Motor neuron (in vitro differentiated cells): ENCODE measurements at regions not wholly inside any gene's neighbourhood (a gene's known extent, or its start where the extent isn't known, plus 50 kb on each side); places are given as distances from the start of the nearest gene placed in this dataset.

Experiments used
- ATAC-seq, 8 experiments: fragments of 200-7000 bp; cut with Tn5 transposase; replicated peaks in 6 of 8; 2 replicates each; pipeline ENCODE4 v1.8.0; 2021; ENCODE audit warnings: mild to moderate bottlenecking in 8 of 8, moderate library complexity in 8 of 8
- H3K27ac ChIP-seq, 2 donors: fragments of 250-450 bp; sonication (Bioruptor Pico); 2 replicates each; pipeline ENCODE4 v1.9.0; 2021; ENCODE audit warnings: antibody characterized with exemption in 2 of 2, mild to moderate bottlenecking in 2 of 2, moderate library complexity in 1 of 2
- H3K4me1 ChIP-seq, 2 donors: fragments of 250-450 bp; sonication (Bioruptor Pico); replicated peaks in 1 of 2; 2 replicates each; pipeline ENCODE4 v1.6.1; 2021; ENCODE audit warnings: antibody characterized with exemption in 2 of 2, mild to moderate bottlenecking in 2 of 2, moderate library complexity in 1 of 2
- H3K4me3 ChIP-seq, 5 donors: fragments of 250-450 bp; sonication (Bioruptor Pico); 2 replicates each; pipeline ENCODE4 v1.9.0; 2021; ENCODE audit warnings: antibody characterized with exemption in 5 of 5, mild to moderate bottlenecking in 5 of 5, moderate library complexity in 4 of 5
- WGBS, 10 experiments: fragments of 450-650 bp; shearing (Covaris generic); methylation state at CpG; one replicate each; pipeline ENCODE4 v1.0.0; 2022; 5-methylcytosine and 5-hydroxymethylcytosine counted together
- in situ Hi-C, 9 experiments: fragments of 400-800 bp; cut with MboI; loops; one replicate each; pipeline ENCODE4 v1.15.0; 2021; ENCODE audit warnings: low sequenced_read_pairs in 9 of 9, low pct_unique_long_range_greater_than_20kb in 2 of 9; ENCODE audit not compliant: unreplicated experiment in 9 of 9

DNA sequence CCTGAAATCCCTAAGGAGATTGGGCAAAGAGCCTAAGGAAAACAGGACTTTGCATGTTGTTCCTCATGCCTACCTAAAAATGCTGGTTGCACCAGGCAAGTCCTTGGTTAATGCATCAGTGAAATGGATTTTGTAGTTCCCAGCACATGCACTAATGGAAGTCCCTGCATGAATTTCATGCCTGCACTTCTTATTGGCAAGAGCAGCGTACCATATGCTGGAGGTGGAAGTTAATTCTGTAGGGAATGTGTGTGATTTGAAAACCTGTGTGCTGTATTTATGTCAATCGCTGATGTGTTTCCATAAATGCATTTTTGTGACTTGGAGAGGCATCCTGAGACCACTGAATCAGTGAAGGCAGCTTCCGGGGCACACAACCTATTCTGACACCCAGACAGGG lies 140.3 kb upstream of the MTNR1B start:
- WGBS, 10 experiments: 24 to 100% (median 89%) methylated on average over 1 to 3 of the region's 3 CpGs; no CpG with 5 or more reads in 3 of the 10 experiments
- no peak overlapping the region for H3K4me3 ChIP-seq
- H3K4me1 ChIP-seq: peaks cover 44 to 48% of the 10 kb centered on the region in 2 donors
- no peak for ATAC-seq
- in situ Hi-C loops: no loop called here
- peak overlapping the region; percentile 90 to 91 for H3K27ac ChIP-seq

GRCh38 chr11:92829671-92830070 lies 139.8 kb upstream of the MTNR1B start:
- ATAC-seq: no peak
- in situ Hi-C loops: no loop called here
- Histone ChIP-seq H3K4me3 (no peak overlapping the region), H3K27ac (peak overlapping the region; percentile 90 to 91), H3K4me1 (peaks cover 44 to 48% of the 10 kb centered on the region in 2 donors)

DNA sequence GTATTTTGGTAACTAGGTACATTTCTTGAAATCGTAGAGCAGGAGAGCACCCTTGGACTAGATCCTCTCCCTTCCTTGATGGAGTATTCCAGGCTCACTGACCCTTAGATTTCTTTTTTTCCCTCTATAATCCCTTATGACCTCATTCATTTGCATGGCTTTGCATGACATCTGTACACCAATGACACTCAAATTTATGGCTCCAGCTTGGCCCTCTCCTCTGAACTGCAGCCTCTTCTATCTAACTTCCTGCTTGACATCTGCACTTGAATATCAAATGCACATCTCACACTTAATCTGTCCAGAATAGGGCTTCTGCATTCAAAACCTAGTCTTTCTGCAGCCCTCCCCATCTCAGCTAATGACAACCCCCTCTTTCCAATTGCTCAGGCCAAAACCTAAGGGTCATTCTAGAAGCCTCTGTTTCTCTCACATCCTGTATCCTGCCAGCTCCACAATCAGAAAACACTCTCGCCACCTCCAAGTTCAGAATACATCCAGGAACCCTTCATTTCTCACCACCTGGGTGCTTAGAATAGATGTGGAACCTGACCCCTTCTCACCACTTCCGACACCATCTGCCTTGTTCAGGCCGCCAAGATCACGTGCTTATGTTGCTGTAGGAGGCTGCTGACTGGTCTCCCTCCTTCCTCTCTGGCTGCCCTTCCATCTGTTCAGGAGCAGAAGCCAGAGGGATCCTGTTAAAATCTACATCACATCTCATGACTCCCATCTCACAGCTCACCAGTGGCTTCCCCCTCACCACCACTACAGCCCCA lies 138.9 kb upstream of the MTNR1B start:
- in situ Hi-C loops: no loop called here
- peak; percentile 32 to 87 (median 71) for ATAC-seq
- Histone ChIP-seq H3K4me1 (peaks cover 44 to 48% of the 10 kb centered on the region in 2 donors), H3K27ac (peak overlapping the region; percentile 74 to 91), H3K4me3 (no peak overlapping the region)
- WGBS, 10 experiments: 2 to 100% (median 41%) methylated on average over 1 to 4 of the region's 5 CpGs

- Histone ChIP-seq H3K4me1 (peaks cover 40 to 43% of the 10 kb centered on the region in 2 donors), H3K27ac (no peak overlapping the region), H3K4me3 (no peak overlapping the region)
- no peak for ATAC-seq
- in situ Hi-C loops: no loop called here
- WGBS, 10 experiments: 10 to 100% (median 75%) methylated on average over 1 to 3 of the region's 3 CpGs
These were observed 135.0 kb upstream of the MTNR1B start for GRCh38 chr11:92834296-92835020.

DNA sequence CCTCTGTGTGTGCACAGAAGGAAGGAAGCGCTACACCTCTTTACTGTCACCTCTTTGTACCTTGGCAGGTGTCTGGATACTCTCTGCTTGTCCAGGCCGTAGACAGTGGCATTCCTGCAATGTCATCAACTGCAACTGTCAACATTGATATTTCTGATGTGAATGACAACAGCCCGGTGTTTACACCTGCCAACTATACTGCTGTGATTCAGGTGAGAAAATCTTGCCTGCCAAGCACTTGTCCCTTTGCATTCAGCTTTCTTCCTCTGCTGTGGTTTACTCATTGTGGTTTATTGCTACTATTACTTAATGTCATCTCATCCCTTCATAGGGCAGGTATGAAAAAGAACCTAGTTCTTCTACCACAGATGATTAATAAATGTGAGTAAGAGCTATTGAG lies 131.9 kb upstream of the MTNR1B start:
- H3K27ac ChIP-seq: no peak overlapping the region
- 33 to 100% (median 73%) methylated on average over 1 to 3 of the region's 3 CpGs; no CpG with 5 or more reads in 3 of the 10 experiments for WGBS, 10 experiments
- peaks cover 32 to 35% of the 10 kb centered on the region in 2 donors for H3K4me1 ChIP-seq
- no peak for ATAC-seq
- no peak overlapping the region for H3K4me3 ChIP-seq
- in situ Hi-C loops: no loop called here

DNA sequence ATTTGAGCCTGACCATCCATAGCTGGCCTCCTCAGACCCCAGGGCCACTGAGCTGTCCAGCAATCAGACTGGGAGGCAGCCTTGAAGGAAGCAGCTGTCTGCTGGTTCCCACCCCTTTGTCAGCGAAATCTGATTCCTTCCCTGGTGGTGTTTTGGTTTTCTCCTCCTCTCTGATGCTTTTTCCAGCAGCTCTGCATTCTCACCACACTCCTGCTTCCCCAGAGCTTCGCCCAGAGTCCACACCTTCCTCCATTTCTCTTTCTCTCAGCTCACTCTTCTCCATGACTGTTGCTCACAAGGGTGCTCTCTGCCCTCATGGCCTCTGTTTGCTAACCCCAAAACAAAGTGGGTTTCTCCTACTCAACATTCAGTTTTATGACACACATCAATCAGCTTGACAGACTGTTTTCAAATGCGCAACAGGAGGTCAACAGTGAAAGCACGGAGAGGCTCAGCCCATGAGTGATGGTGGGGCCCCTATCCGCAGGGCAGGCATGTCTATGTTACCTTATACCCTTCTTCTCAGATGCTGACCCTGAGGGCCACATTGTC lies 130.6 kb upstream of the MTNR1B start:
- peaks cover 38 to 44% of the 10 kb centered on the region in 2 donors for H3K4me1 ChIP-seq
- no peak overlapping the region for H3K27ac ChIP-seq
- peak in 6 of 8 experiments; percentile 17 to 96 (median 45) for ATAC-seq
- no peak overlapping the region for H3K4me3 ChIP-seq
- in situ Hi-C loops: no loop called here
- WGBS, 10 experiments: 13 to 60% (median 26%) methylated on average over 1 to 4 of the region's 5 CpGs; no CpG with 5 or more reads in 3 of the 10 experiments

- Histone ChIP-seq H3K4me3 (no peak overlapping the region), H3K4me1 (peaks cover 38 to 45% of the 10 kb centered on the region in 2 donors), H3K27ac (no peak overlapping the region)
- ATAC-seq: peak in 1 of 8 experiments; percentile 9
- in situ Hi-C loops: no loop called here
- WGBS, 10 experiments: 0 to 100% (median 60%) methylated on average over 1 to 5 of the region's 5 CpGs
These were observed 130.0 kb upstream of the MTNR1B start for GRCh38 chr11:92839450-92839849.

DNA sequence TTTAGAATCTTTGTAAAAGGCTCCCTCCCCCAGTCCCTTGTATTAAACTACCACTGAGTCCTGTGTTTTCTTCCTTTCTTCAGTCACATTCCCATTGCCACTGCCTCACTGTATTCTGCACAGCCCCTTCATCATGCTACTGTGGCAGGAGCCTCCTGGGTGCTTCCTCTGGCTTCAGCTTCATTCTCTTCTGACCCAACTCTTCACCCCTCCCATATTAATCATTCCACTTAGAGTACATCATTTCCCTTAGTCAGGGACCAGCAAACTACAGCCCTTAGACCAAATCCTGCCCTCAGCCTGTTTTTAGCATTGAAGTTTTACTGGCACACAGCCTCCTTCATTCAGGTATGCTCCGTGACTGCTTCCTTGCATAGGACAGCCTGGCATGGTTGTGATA lies 127.7 kb upstream of the MTNR1B start:
- in situ Hi-C loops: no loop called here
- Histone ChIP-seq H3K4me1 (peaks cover 47 to 63% of the 10 kb centered on the region in 2 donors), H3K4me3 (no peak overlapping the region), H3K27ac (no peak overlapping the region)
- ATAC-seq: no peak
- WGBS, 10 experiments: 40 to 100% (median 80%) methylated on average over 1 of the region's 1 CpG; no CpG with 5 or more reads in 5 of the 10 experiments

GRCh38 chr11:92843455-92843854 lies 126.0 kb upstream of the MTNR1B start:
- no peak overlapping the region for H3K27ac ChIP-seq
- no peak for ATAC-seq
- in situ Hi-C loops: no loop called here
- H3K4me1 ChIP-seq: peaks cover 48 to 69% of the 10 kb centered on the region in 2 donors
- 16 to 78% (median 48%) methylated on average over 1 to 4 of the region's 4 CpGs; no CpG with 5 or more reads in 2 of the 10 experiments for WGBS, 10 experiments
- H3K4me3 ChIP-seq: no peak overlapping the region

GRCh38 chr11:92844197-92844596 lies 125.3 kb upstream of the MTNR1B start:
- H3K27ac ChIP-seq: no peak overlapping the region
- in situ Hi-C loops: no loop called here
- ATAC-seq: no peak
- peaks cover 40 to 61% of the 10 kb centered on the region in 2 donors for H3K4me1 ChIP-seq
- no peak overlapping the region for H3K4me3 ChIP-seq
- WGBS, 10 experiments: 75 to 100% (median 98%) methylated on average over 2 to 10 of the region's 13 CpGs; no CpG with 5 or more reads in 4 of the 10 experiments

DNA sequence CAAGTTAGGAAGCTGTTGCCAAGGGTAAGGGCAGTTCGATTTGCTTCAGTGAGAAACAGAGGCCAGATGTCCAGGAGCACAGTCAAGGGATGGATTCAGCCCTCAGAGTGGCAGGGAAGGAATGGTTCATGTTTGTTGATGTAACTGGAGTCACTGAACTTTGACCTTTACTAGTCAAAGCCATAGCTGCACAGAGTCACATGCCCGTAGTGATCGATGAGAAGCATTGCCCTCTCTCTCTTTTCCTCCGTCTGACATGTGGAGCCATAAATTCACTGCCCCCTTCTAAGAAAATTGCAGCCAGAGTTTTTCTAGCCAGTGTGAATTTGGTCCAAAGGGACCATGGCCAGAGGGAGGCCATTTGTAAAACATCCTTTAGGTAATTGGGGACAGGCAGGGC lies 124.1 kb upstream of the MTNR1B start:
- H3K27ac ChIP-seq: peak overlapping the region; percentile 58 to 70
- WGBS, 10 experiments: 0 to 29% (median 10%) methylated on average over 1 to 4 of the region's 4 CpGs; no CpG with 5 or more reads in 4 of the 10 experiments
- in situ Hi-C loops: no loop called here

GRCh38 chr11:92845805-92846204 lies 123.6 kb upstream of the MTNR1B start:
- in situ Hi-C loops: no loop called here
- H3K4me3 ChIP-seq: no peak overlapping the region
- ATAC-seq: peak; percentile 41 to 91 (median 84)
- H3K4me1 ChIP-seq: peaks cover 30 to 48% of the 10 kb centered on the region in 2 donors
- WGBS, 10 experiments: 0 to 40% (median 20%) methylated on average over 1 to 2 of the region's 2 CpGs; no CpG with 5 or more reads in 3 of the 10 experiments
- H3K27ac ChIP-seq: peak overlapping the region; percentile 48 to 70

More for the DNA sequence above, 124.1 kb upstream of the MTNR1B start:
- peaks cover 33 to 51% of the 10 kb centered on the region in 2 donors for H3K4me1 ChIP-seq
- no peak overlapping the region for H3K4me3 ChIP-seq
- peak in 5 of 8 experiments; percentile 22 to 50 (median 49) for ATAC-seq

GRCh38 chr11:92846491-92847125 lies 122.8 kb upstream of the MTNR1B start:
- H3K4me3 ChIP-seq: no peak overlapping the region
- in situ Hi-C loops: no loop called here
- ATAC-seq: peak in 2 of 8 experiments; percentile 43 to 47
- peaks cover 28 to 42% of the 10 kb centered on the region in 2 donors for H3K4me1 ChIP-seq
- peak overlapping the region; percentile 48 to 70 for H3K27ac ChIP-seq
